Keratinocyte (primary cell): ENCODE measurements at regions not wholly inside any gene's neighbourhood (a gene's known extent, or its start where the extent isn't known, plus 50 kb on each side); places are given as distances from the start of the nearest gene placed in this dataset.

Source experiments
- DNase-seq: peaks from one replicate; pipeline ENCODE4 v3.0.0-alpha.2; 2011; ENCODE audit warnings: low read depth, missing footprints, low spot score
- FAIRE-seq: peaks from 2 replicates; lab custom pipeline; 2011; peaks lifted over from hg19 to GRCh38; lab: Jason Lieb, UNC
- H2AFZ ChIP-seq: 2 replicates; pipeline ENCODE4 v1.6.0; 2012; ENCODE audit warnings: low read length, control low read depth, inconsistent platforms; ENCODE audit not compliant: control insufficient read depth
- H3K27ac ChIP-seq: 2 replicates; pipeline ENCODE4 v1.5.1; 2011; ENCODE audit warnings: low read length; ENCODE audit not compliant: control insufficient read depth, insufficient read depth
- H3K27me3 ChIP-seq: 3 replicates; pipeline ENCODE4 v1.6.0; 2011; ENCODE audit warnings: low read length; ENCODE audit not compliant: control insufficient read depth, insufficient read depth; ENCODE audit errors: extremely low read depth
- H3K36me3 ChIP-seq, 2 experiments: 2 replicates in 1 of 2; 3 replicates in 1 of 2; pipeline ENCODE4 v1.5.1; 2011; ENCODE audit warnings: low read length in 2 of 2, mild to moderate bottlenecking in 1 of 2; ENCODE audit not compliant: control insufficient read depth in 2 of 2, insufficient read depth in 2 of 2; ENCODE audit errors: extremely low read depth in 1 of 2
- H3K4me1 ChIP-seq: 3 replicates; pipeline ENCODE4 v1.5.1; 2011; ENCODE audit warnings: low read length; ENCODE audit not compliant: control insufficient read depth, insufficient read depth; ENCODE audit errors: extremely low read depth
- H3K4me2 ChIP-seq: 3 replicates; pipeline ENCODE4 v1.6.0; 2011; ENCODE audit warnings: low read depth, low read length; ENCODE audit not compliant: control insufficient read depth, insufficient read depth; ENCODE audit errors: extremely low read depth
- H3K4me3 ChIP-seq, 3 experiments: fragments of 200-600 bp in 1 of 3; sonication (generic) in 1 of 3; 2 replicates in 2 of 3; 3 replicates in 1 of 3; pipeline ENCODE4 v1.5.1; 2011 to 2016; ENCODE audit warnings: low read length in 3 of 3, mild to moderate bottlenecking in 3 of 3, control low read depth in 2 of 3, inconsistent platforms in 1 of 3, low read depth in 1 of 3, mixed read lengths in 1 of 3, mixed run types in 1 of 3, moderate library complexity in 1 of 3; ENCODE audit not compliant: control insufficient read depth in 2 of 3, insufficient read depth in 2 of 3; ENCODE audit errors: extremely low read depth in 1 of 3
- H3K79me2 ChIP-seq: 2 replicates; pipeline ENCODE4 v1.6.0; 2012; ENCODE audit warnings: low read length; ENCODE audit not compliant: control insufficient read depth, insufficient read depth
- H3K9ac ChIP-seq: 3 replicates; pipeline ENCODE4 v1.6.0; 2011; ENCODE audit warnings: low read length; ENCODE audit not compliant: control insufficient read depth, insufficient read depth; ENCODE audit errors: extremely low read depth
- H3K9me1 ChIP-seq: 3 replicates; pipeline ENCODE4 v1.6.0; 2011; ENCODE audit warnings: low read length; ENCODE audit not compliant: control insufficient read depth, insufficient read depth; ENCODE audit errors: extremely low read depth
- H3K9me3 ChIP-seq: 2 replicates; pipeline ENCODE4 v1.5.1; 2012; ENCODE audit warnings: low read depth, low read length; ENCODE audit not compliant: control insufficient read depth
- H4K20me1 ChIP-seq: 3 replicates; pipeline ENCODE4 v1.6.0; 2011; ENCODE audit warnings: low read length; ENCODE audit not compliant: control insufficient read depth, insufficient read depth; ENCODE audit errors: extremely low read depth
- EZH2 ChIP-seq: IDR thresholded peaks from one replicate; pipeline ENCODE4 v1.6.1; 2012; ENCODE audit warnings: inconsistent platforms, mild to moderate bottlenecking, low read length, moderate library complexity
- dilution Hi-C: fragments of 300-500 bp; cut with MboI; formaldehyde crosslinking; loops from one replicate; pipeline ENCODE4 v1.7.0; 2020; ENCODE audit warnings: low sequenced_read_pairs; ENCODE audit not compliant: extremely low pct_ligation_motif_present
- TF ChIP-seq, protein P1 (sequence below), 3 experiments: IDR thresholded peaks in 1 of 3; conservative IDR thresholded peaks in 1 of 3; optimal IDR thresholded peaks in 1 of 3; 2 replicates in 2 of 3; 3 replicates in 1 of 3; pipeline versions ENCODE3 to v1.5.1; 2011; ENCODE audit warnings: low read length in 3 of 3, mild to moderate bottlenecking in 3 of 3, moderate library complexity in 2 of 3, control low read depth in 1 of 3, inconsistent platforms in 1 of 3; ENCODE audit not compliant: insufficient read depth in 2 of 3; ENCODE audit errors: extremely low read depth in 1 of 3

DNA sequence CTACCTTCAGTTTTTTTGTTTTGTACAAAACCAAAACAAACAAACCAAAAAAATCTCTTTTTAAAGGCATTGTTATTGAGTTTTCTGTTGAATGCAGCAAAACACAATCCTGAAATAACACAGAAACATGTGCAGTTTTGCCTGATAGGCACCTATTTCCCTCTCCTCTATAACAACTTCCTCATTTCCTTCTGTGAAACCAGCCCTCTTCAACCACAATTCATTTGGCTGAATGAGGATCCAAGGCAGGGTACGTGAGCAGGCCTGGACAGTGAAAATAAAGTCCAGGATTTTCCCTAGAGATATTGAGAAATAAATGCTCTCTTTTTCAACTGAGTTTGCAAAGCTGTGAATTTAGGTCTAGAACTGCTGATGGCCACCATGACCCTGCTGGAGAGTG is 134.8 kb upstream of the LARP1 start:
- no peak for TF ChIP-seq EZH2
- TF ChIP-seq, protein P1, sequence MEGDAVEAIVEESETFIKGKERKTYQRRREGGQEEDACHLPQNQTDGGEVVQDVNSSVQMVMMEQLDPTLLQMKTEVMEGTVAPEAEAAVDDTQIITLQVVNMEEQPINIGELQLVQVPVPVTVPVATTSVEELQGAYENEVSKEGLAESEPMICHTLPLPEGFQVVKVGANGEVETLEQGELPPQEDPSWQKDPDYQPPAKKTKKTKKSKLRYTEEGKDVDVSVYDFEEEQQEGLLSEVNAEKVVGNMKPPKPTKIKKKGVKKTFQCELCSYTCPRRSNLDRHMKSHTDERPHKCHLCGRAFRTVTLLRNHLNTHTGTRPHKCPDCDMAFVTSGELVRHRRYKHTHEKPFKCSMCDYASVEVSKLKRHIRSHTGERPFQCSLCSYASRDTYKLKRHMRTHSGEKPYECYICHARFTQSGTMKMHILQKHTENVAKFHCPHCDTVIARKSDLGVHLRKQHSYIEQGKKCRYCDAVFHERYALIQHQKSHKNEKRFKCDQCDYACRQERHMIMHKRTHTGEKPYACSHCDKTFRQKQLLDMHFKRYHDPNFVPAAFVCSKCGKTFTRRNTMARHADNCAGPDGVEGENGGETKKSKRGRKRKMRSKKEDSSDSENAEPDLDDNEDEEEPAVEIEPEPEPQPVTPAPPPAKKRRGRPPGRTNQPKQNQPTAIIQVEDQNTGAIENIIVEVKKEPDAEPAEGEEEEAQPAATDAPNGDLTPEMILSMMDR (optimal IDR thresholded peaks at IDR 0.05 in 1 of 3, IDR thresholded peaks at IDR 0.05 in 1 of 3, conservative IDR thresholded peaks at IDR 0.05 in 1 of 3; ENCODE audit: extremely low read depth in 1 of 3, insufficient read depth in 2 of 3, low read length in 3 of 3) = no peak
- Histone ChIP-seq H3K9me1 (no peaks in the 10 kb centered on the region), H3K4me3 (no peak overlapping the region), H4K20me1 (no peaks in the 10 kb centered on the region), H3K27me3 (no peaks in the 10 kb centered on the region), H3K36me3 (no peaks in the 10 kb centered on the region), H3K9me3 (no peaks in the 10 kb centered on the region), H3K9ac (no peak overlapping the region), H3K4me1 (peaks cover 7% of the 10 kb centered on the region), H2AFZ (no peak overlapping the region), H3K4me2 (no peak overlapping the region), H3K79me2 (no peaks in the 10 kb centered on the region), H3K27ac (no peak overlapping the region)
- FAIRE-seq (no peak), DNase-seq (no peak)
- dilution Hi-C loops = no loop called here

- no peak overlapping the region for H3K27ac ChIP-seq
- no peaks in the 10 kb centered on the region for H3K79me2 ChIP-seq
- TF ChIP-seq, protein P1 (optimal IDR thresholded peaks at IDR 0.05 in 1 of 3, IDR thresholded peaks at IDR 0.05 in 1 of 3, conservative IDR thresholded peaks at IDR 0.05 in 1 of 3; ENCODE audit: extremely low read depth in 1 of 3, insufficient read depth in 2 of 3, low read length in 3 of 3) = no peak
- TF ChIP-seq EZH2 = no peak
- no peaks in the 10 kb centered on the region for H4K20me1 ChIP-seq
- no peaks in the 10 kb centered on the region for H3K9me3 ChIP-seq
- dilution Hi-C loops = no loop called here
- no peak overlapping the region for H3K4me2 ChIP-seq
- H3K36me3 ChIP-seq = no peaks in the 10 kb centered on the region
- no peaks in the 10 kb centered on the region for H3K27me3 ChIP-seq
- no peak overlapping the region for H2AFZ ChIP-seq
- no peaks in the 10 kb centered on the region for H3K9me1 ChIP-seq
- H3K4me3 ChIP-seq = no peak overlapping the region
- H3K4me1 ChIP-seq = peaks cover 7% of the 10 kb centered on the region
- H3K9ac ChIP-seq = no peak overlapping the region
- DNase-seq (no peak), FAIRE-seq (no peak)
Measured at GRCh38 chr5:154618696-154619095, 136.5 kb upstream of the LARP1 start.
